Prostate gland (tissue), 2 donors: ENCODE measurements at regions not wholly inside any gene's neighbourhood (a gene's known extent, or its start where the extent isn't known, plus 50 kb on each side); places are given as distances from the start of the nearest gene placed in this dataset.

Experiments
- POLR2AphosphoS5 ChIP-seq: sonication (generic); formaldehyde crosslinking; IDR thresholded peaks from one replicate; pipeline ENCODE4 v1.6.1; 2017; ENCODE audit warnings: antibody characterized with exemption
- TF ChIP-seq, protein P1 (sequence below), 4 experiments: fragments of 200-600 bp in 2 of 4; fragments of 450-650 bp in 2 of 4; sonication (generic) in 2 of 4; IDR thresholded peaks; 1 replicate in 3 of 4; 2 replicates in 1 of 4; pipeline ENCODE4 v1.5.1; 2016 to 2019; ENCODE audit warnings: antibody characterized with exemption in 4 of 4, mild to moderate bottlenecking in 2 of 4, moderate library complexity in 2 of 4

DNA sequence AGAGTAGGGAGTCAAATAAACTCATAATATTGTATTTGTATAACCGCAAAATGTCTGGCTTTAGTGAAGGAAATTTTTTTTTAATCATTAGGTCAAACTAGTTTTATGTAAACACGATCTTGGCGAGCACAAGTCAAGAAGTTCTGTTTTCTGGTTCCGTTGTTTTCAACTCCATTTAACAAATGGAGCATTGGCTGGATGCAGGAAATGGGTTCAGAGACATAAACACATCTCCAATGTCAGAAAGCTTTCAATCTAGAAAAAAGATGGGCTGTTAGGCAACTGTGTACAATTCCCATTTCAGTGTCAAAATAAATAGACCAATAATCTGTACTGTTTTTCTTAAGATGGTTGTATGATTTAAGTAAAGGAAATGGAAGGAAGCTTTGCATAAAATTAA is 292.8 kb downstream of the TBL1XR1 start:
- TF ChIP-seq, protein P1, sequence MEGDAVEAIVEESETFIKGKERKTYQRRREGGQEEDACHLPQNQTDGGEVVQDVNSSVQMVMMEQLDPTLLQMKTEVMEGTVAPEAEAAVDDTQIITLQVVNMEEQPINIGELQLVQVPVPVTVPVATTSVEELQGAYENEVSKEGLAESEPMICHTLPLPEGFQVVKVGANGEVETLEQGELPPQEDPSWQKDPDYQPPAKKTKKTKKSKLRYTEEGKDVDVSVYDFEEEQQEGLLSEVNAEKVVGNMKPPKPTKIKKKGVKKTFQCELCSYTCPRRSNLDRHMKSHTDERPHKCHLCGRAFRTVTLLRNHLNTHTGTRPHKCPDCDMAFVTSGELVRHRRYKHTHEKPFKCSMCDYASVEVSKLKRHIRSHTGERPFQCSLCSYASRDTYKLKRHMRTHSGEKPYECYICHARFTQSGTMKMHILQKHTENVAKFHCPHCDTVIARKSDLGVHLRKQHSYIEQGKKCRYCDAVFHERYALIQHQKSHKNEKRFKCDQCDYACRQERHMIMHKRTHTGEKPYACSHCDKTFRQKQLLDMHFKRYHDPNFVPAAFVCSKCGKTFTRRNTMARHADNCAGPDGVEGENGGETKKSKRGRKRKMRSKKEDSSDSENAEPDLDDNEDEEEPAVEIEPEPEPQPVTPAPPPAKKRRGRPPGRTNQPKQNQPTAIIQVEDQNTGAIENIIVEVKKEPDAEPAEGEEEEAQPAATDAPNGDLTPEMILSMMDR (IDR thresholded peaks at IDR 0.05), result no peak
- no peak for TF ChIP-seq POLR2AphosphoS5
